ENCODE measurements at regions not wholly inside any gene's neighbourhood (a gene's known extent, or its start where the extent isn't known, plus 50 kb on each side); places are given as distances from the start of the nearest gene placed in this dataset.

DNA sequence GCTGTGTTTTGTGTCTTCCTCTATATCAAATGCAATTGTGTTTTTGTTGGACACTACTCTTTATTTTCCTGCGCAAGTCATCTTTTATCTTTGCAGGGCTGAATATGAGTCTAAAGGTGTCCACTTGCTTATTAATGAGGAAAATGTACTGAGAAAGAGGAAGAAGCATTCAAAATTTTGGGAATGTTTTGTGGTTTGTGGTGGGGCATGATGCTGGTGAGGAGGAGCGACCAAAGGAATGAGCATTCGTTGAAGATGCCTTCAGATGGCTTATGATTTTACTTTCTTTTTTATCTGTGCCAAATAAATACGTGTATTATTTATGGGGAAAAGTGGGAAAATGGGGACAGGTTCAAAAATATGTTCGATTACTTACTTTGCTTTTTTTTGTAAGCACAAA lies 63.9 kb upstream of the SMIM21 start:
- no peak for DNase-seq (ENCODE audit: low read depth in 2 of 2)

DNA sequence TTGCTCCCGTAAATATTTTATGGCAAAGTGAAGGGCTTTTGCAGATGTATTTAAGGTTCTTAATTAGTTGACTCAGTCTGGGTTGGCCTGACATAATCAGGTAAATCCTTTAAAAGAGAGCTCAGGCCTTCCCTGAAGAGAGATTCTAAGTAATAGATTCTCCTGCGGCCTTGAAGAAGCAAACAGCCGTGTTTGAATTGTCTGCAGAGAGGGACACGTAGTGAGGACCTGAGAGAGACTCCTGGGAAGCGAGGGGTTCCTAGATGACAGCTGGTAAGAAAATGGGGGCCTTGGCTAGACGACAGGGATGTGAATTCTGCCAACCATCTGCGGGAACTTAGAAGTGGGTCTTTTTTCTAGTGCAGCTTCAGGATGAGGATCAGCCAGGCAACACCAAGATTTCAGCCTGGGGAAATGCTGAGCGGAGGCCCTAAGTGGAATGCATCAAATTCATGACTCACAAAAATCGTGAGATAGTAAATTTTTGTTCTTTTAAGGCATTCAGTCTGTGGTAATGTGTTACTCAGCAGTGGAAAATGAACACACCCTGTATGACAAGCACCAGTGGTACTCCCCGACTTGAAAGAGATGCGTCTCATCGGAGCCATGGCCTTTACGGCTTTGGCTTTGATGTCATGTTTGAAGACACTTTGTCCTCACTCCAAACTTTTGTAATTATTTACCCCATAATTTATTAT lies 62.1 kb upstream of the SMIM21 start:
- no peak for DNase-seq (ENCODE audit: low read depth in 2 of 2)

- no peak for DNase-seq (ENCODE audit: low read depth in 2 of 2)
Measured at GRCh38 chr18:75483662-75484061, 56.2 kb upstream of the SMIM21 start.

DNA sequence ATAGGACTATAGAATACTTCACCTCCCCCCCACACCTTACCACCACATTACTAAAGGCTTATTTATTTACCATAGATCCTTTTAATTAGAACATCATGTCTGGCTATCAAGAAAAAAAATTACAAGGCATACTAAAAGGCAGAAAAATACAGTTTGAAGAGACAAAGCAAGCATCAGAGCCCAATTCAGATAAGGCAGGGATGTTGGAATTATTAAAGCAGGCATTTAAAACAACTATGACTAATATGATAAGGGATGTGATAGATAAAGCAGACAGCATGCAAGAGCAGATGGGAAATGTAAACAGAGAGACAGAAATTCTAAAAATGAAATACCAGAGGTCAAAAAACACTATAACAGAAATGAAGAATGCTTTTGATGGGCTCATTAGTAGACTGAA lies 55.4 kb upstream of the SMIM21 start:
- DNase-seq (ENCODE audit: low read depth in 2 of 2) = no peak

- no peak for DNase-seq (ENCODE audit: low read depth in 2 of 2)
Measured at GRCh38 chr18:75480487-75480886, 53.0 kb upstream of the SMIM21 start.

- DNase-seq (ENCODE audit: low read depth in 2 of 2) = no peak
Measured at GRCh38 chr18:75478996-75479880, 51.7 kb upstream of the SMIM21 start.

DNA sequence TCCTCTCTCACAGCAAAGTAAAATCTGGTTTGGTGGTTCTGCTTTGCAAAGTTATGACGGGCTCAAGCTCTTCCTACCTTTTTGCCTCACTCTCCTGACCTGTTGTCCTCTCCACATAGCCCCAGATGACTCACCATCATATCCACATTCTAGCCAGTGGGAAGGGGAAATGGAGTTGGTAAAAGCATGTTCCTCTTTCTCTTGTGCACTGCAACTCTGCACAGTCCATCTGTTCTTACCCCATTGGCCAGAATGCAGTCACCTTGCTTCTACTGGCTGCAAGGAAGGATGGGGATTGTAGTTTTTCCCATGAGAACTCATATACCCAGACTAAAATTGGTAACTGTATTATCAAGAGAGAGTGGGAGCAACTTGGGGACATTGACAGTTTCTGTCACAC lies 50.4 kb upstream of the SMIM21 start:
- DNase-seq (ENCODE audit: low read depth in 2 of 2) = no peak

All from stimulated activated CD8-positive, alpha-beta memory T cell treated with anti-CD3 and anti-CD28 coated beads, Interleukin-2, amount 100 ng/mL, for 48 hours (primary cell).